CD14-positive monocyte (primary cell): ENCODE measurements at regions not wholly inside any gene's neighbourhood (a gene's known extent, or its start where the extent isn't known, plus 50 kb on each side); places are given as distances from the start of the nearest gene placed in this dataset.

Source experiments
- DNase-seq, 3 donors: peaks; one replicate each; pipeline ENCODE4 v3.0.0-alpha.2; 2011 to 2022
- H2AFZ ChIP-seq: 2 replicates; pipeline ENCODE4 v1.6.0; 2012; ENCODE audit warnings: mild to moderate bottlenecking, low read depth, low read length, inconsistent platforms; ENCODE audit not compliant: insufficient read depth, poor library complexity, severe bottlenecking
- H3K27ac ChIP-seq, 2 donors: 1 replicate in 1 of 2; 2 replicates in 1 of 2; pipeline ENCODE4 v1.5.1; 2012 to 2013; ENCODE audit warnings: low read length in 2 of 2, control low read depth in 1 of 2, inconsistent platforms in 1 of 2, low read depth in 1 of 2, mild to moderate bottlenecking in 1 of 2
- H3K27me3 ChIP-seq, 2 donors: one replicate each; pipeline versions ENCODE4 v1.6.0 to v1.6.1; 2011 to 2013; ENCODE audit warnings: low read length in 2 of 2; ENCODE audit not compliant: control insufficient read depth in 2 of 2, insufficient read depth in 2 of 2
- H3K36me3 ChIP-seq, 2 donors: replicated peaks in 1 of 2; 1 replicate in 1 of 2; 2 replicates in 1 of 2; pipeline versions ENCODE4 v1.5.1 to v1.6.1; 2012 to 2013; ENCODE audit warnings: low read length in 2 of 2, control low read depth in 1 of 2, inconsistent platforms in 1 of 2, mild to moderate bottlenecking in 1 of 2; ENCODE audit not compliant: insufficient read depth in 2 of 2, control insufficient read depth in 1 of 2
- H3K4me1 ChIP-seq, 2 donors: 1 replicate in 1 of 2; 2 replicates in 1 of 2; pipeline versions ENCODE4 v1.5.1 to v1.6.1; 2012 to 2013; ENCODE audit warnings: low read length in 2 of 2, control low read depth in 1 of 2, inconsistent platforms in 1 of 2, mild to moderate bottlenecking in 1 of 2, moderate library complexity in 1 of 2; ENCODE audit not compliant: insufficient read depth in 2 of 2, control insufficient read depth in 1 of 2
- H3K4me2 ChIP-seq: replicated peaks from 2 replicates; pipeline ENCODE3; 2012; ENCODE audit warnings: low read length, moderate library complexity, mild to moderate bottlenecking; ENCODE audit not compliant: poor library complexity, severe bottlenecking; ENCODE audit errors: extremely low read depth
- H3K4me3 ChIP-seq, 3 experiments: fragments of 200-600 bp in 1 of 3; sonication (generic) in 1 of 3; replicated peaks in 1 of 3; 1 replicate in 2 of 3; 2 replicates in 1 of 3; pipeline ENCODE4 v1.5.1; 2011 to 2013; ENCODE audit warnings: low read length in 3 of 3, mild to moderate bottlenecking in 3 of 3, control low read depth in 2 of 3, low read depth in 2 of 3, inconsistent platforms in 1 of 3, moderate library complexity in 1 of 3
- H3K79me2 ChIP-seq: 2 replicates; pipeline ENCODE4 v1.6.0; 2012; ENCODE audit warnings: mild to moderate bottlenecking, control low read depth, inconsistent platforms, low read length, moderate library complexity; ENCODE audit not compliant: insufficient read depth
- H3K9ac ChIP-seq: 2 replicates; pipeline ENCODE4 v1.6.0; 2017; ENCODE audit warnings: low read length, mild to moderate bottlenecking; ENCODE audit not compliant: insufficient read depth, poor library complexity, severe bottlenecking
- H3K9me3 ChIP-seq, 2 donors: replicated peaks in 1 of 2; 1 replicate in 1 of 2; 2 replicates in 1 of 2; pipeline versions ENCODE4 v1.5.1 to v1.6.1; 2012 to 2013; ENCODE audit warnings: low read length in 2 of 2, control low read depth in 1 of 2; ENCODE audit not compliant: control insufficient read depth in 1 of 2, insufficient read depth in 1 of 2
- H4K20me1 ChIP-seq: 2 replicates; pipeline ENCODE4 v1.6.0; 2012; ENCODE audit warnings: mild to moderate bottlenecking, low read length, control low read depth, moderate library complexity; ENCODE audit not compliant: insufficient read depth
- H3K27ac Mint-ChIP-seq, 7 donors: one replicate each; pipeline ENCODE4 v1.8.0; 2020; ENCODE audit warnings: mild to moderate bottlenecking in 7 of 7, mixed read lengths in 7 of 7, moderate library complexity in 6 of 7, inconsistent platforms in 2 of 7
- H3K27me3 Mint-ChIP-seq, 3 donors: one replicate each; pipeline ENCODE4 v1.8.0; 2021 to 2022; ENCODE audit warnings: low read depth in 3 of 3, mild to moderate bottlenecking in 3 of 3, mixed read lengths in 3 of 3, moderate library complexity in 3 of 3, inconsistent platforms in 1 of 3
- H3K36me3 Mint-ChIP-seq, 2 donors: one replicate each; pipeline ENCODE4 v1.8.0; 2020; ENCODE audit warnings: mixed read lengths in 2 of 2, inconsistent platforms in 1 of 2, mild to moderate bottlenecking in 1 of 2
- H3K4me1 Mint-ChIP-seq: one replicate; pipeline ENCODE4 v1.8.0; 2020; ENCODE audit warnings: mild to moderate bottlenecking, mixed read lengths
- H3K4me3 Mint-ChIP-seq, 2 donors: one replicate each; pipeline ENCODE4 v1.8.0; 2020; ENCODE audit warnings: mild to moderate bottlenecking in 2 of 2, mixed read lengths in 2 of 2, moderate library complexity in 1 of 2
- H3K9me3 Mint-ChIP-seq, 7 donors: one replicate each; pipeline ENCODE4 v1.8.0; 2020 to 2022; ENCODE audit warnings: mixed read lengths in 7 of 7, mild to moderate bottlenecking in 6 of 7, moderate library complexity in 6 of 7, inconsistent platforms in 2 of 7
- WGBS: methylation state at CpG from one replicate; pipeline ENCODE4 v1.1.5; 2013; ENCODE audit warnings: missing lambda C conversion rate; ENCODE audit not compliant: insufficient coverage; 5-methylcytosine and 5-hydroxymethylcytosine counted together
- intact Hi-C, 2 donors: fragments of 100-400 bp; cut with micrococcal nuclease; formaldehyde crosslinking; loops; one replicate each; pipeline versions ENCODE4 v1.15.0 to v1.15.1; 2023
- TF ChIP-seq, protein P1 (sequence below): fragments of 200-600 bp; IDR thresholded peaks from one replicate; pipeline ENCODE4 v1.8.0; 2022; ENCODE audit warnings: antibody characterized with exemption, mild to moderate bottlenecking

DNA sequence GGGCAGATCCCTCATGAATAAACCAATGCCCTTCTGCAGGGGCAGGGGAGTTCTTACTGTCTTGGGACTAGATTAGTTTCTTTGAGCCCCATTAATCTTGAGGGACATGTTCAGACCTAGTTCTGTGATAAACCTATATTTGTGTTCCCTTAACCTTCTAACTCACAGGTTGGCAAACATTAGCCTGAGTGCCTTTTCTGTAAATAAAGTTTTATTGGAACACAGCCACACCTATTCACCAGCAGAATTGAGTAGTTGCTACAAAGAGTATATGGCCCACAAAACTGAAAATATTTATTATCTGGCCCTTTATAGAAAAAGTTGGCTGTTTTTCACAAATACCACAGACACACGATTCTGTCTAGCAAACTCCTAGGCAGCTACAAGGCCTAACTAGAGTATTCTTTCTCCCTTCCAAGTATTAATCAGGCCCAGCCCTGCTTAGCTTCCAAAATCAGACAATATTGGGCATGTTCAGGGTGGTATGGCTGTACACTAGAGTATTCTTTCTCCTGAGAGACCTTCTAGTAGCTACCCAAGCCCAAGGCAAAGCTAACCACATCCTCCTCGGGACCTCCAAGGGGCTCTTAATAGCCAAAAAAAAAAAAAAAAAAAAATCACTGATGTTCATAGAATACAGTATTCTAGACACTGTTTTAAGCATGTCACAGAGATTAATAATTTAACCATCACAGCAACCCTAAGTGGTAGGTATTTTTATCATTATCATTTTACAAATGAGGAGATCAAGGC lies 199.3 kb upstream of the PWP1 start:
- no peaks in the 10 kb centered on the region for H3K36me3 Mint-ChIP-seq
- H4K20me1 ChIP-seq: peaks cover 3% of the 10 kb centered on the region
- H3K9me3 Mint-ChIP-seq: no peaks in the 10 kb centered on the region
- no peak overlapping the region for H3K27ac Mint-ChIP-seq
- H3K36me3 ChIP-seq: no peaks in the 10 kb centered on the region
- WGBS: no CpG with 5 or more reads among the region's 2 CpGs
- H3K4me3 ChIP-seq: no peak overlapping the region
- intact Hi-C loops: no loop called here
- no peak overlapping the region for H3K4me3 Mint-ChIP-seq
- no peak for DNase-seq
- H3K9me3 ChIP-seq: no peaks in the 10 kb centered on the region
- H3K4me2 ChIP-seq: no peak overlapping the region
- H3K79me2 ChIP-seq: no peaks in the 10 kb centered on the region
- H3K27me3 ChIP-seq: no peaks in the 10 kb centered on the region
- peaks cover 0 to 3% (median 2%) of the 10 kb centered on the region in 3 donors for H3K27me3 Mint-ChIP-seq
- peaks cover 5% of the 10 kb centered on the region for H3K4me1 Mint-ChIP-seq
- H3K27ac ChIP-seq: no peak overlapping the region
- H2AFZ ChIP-seq: no peak overlapping the region
- no peak overlapping the region for H3K9ac ChIP-seq
- no peaks in the 10 kb centered on the region for H3K4me1 ChIP-seq
- TF ChIP-seq, protein P1, sequence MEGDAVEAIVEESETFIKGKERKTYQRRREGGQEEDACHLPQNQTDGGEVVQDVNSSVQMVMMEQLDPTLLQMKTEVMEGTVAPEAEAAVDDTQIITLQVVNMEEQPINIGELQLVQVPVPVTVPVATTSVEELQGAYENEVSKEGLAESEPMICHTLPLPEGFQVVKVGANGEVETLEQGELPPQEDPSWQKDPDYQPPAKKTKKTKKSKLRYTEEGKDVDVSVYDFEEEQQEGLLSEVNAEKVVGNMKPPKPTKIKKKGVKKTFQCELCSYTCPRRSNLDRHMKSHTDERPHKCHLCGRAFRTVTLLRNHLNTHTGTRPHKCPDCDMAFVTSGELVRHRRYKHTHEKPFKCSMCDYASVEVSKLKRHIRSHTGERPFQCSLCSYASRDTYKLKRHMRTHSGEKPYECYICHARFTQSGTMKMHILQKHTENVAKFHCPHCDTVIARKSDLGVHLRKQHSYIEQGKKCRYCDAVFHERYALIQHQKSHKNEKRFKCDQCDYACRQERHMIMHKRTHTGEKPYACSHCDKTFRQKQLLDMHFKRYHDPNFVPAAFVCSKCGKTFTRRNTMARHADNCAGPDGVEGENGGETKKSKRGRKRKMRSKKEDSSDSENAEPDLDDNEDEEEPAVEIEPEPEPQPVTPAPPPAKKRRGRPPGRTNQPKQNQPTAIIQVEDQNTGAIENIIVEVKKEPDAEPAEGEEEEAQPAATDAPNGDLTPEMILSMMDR: no peak

DNA sequence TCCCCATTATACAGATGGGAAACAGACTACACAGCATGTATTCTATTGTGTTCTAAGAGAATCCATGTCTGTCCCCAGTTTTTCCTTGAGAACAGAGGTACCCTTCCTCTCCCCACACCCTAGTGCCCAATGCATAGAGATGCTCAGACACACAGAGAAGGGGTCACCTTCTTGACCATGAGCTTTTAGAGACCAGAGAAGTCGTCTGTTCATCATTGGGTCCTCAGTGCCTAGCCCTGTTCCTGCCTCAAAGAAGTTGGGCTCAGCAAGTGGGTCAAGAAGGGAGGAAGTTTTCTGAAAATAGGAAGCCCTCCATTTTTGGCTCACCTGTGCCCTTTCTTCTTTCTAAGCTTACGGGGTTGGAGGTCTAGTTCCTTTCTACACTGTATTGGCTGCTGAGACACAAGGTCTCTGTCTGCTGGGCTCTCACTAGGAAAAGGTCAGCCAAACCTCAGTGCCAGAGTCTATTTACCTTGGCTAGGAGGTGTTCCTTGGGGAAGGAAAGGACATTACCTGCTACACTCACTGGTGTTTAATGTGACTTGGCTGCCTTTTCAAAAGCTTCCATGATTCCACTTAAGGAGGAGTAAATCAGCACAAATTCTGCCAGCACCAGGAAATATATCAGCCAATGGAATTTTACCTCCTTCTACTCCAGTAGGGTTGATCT lies 198.5 kb upstream of the PWP1 start:
- Histone ChIP-seq H3K27me3 (no peaks in the 10 kb centered on the region), H3K79me2 (no peaks in the 10 kb centered on the region), H2AFZ (no peak overlapping the region), H3K36me3 (no peaks in the 10 kb centered on the region), H3K27ac (no peak overlapping the region), H3K4me2 (no peak overlapping the region), H3K9ac (no peak overlapping the region), H3K9me3 (no peaks in the 10 kb centered on the region), H3K4me1 (peaks cover 0 to under 1% of the 10 kb centered on the region in 2 donors), H3K4me3 (no peak overlapping the region), H4K20me1 (peaks cover 3% of the 10 kb centered on the region)
- no peaks in the 10 kb centered on the region for H3K9me3 Mint-ChIP-seq
- no peak overlapping the region for H3K4me3 Mint-ChIP-seq
- peaks cover 0 to 2% (median 0%) of the 10 kb centered on the region in 3 donors for H3K27me3 Mint-ChIP-seq
- H3K36me3 Mint-ChIP-seq: no peaks in the 10 kb centered on the region
- intact Hi-C loops: no loop called here
- TF ChIP-seq, protein P1: no peak
- peaks cover 10% of the 10 kb centered on the region for H3K4me1 Mint-ChIP-seq
- no peak for DNase-seq
- 100% methylated on average over 1 of the region's 2 CpGs for WGBS
- no peak overlapping the region for H3K27ac Mint-ChIP-seq
